H1 (cell line): ENCODE measurements at regions not wholly inside any gene's neighbourhood (a gene's known extent, or its start where the extent isn't known, plus 50 kb on each side); places are given as distances from the start of the nearest gene placed in this dataset.

ENCODE experiments used
- CEBPB ChIP-seq: IDR thresholded peaks from 2 replicates; pipeline ENCODE4 v1.6.1; 2012; ENCODE audit warnings: low read depth, low read length
- KDM1A ChIP-seq: fragments of 200-600, 300-600 bp; sonication (generic); IDR thresholded peaks from 2 replicates; pipeline ENCODE4 v1.7.1; 2016; ENCODE audit warnings: mild to moderate bottlenecking, low read length, borderline replicate concordance
- POLR2AphosphoS5 ChIP-seq: IDR thresholded peaks from 2 replicates; pipeline ENCODE4 v1.6.1; 2011; ENCODE audit warnings: low read depth, low read length
- SUZ12 ChIP-seq: fragments of 200-600 bp; sonication (generic); IDR thresholded peaks from 2 replicates; pipeline ENCODE4 v1.6.1; 2012; ENCODE audit warnings: mild to moderate bottlenecking, inconsistent platforms, low read length, moderate library complexity, mixed read lengths
- TF ChIP-seq, protein P1 (sequence below), 3 experiments: IDR thresholded peaks; 1 replicate in 2 of 3; 2 replicates in 1 of 3; pipeline versions ENCODE4 v1.5.1 to v1.6.1; 2011; ENCODE audit warnings: low read length in 3 of 3, mild to moderate bottlenecking in 3 of 3, inconsistent platforms in 2 of 3, low read depth in 1 of 3, moderate library complexity in 1 of 3; ENCODE audit not compliant: insufficient read depth in 1 of 3; ENCODE audit errors: control extremely low read depth in 1 of 3
- TF ChIP-seq, protein P2 (sequence below): IDR thresholded peaks from 2 replicates; pipeline ENCODE4 v1.6.1; 2012; ENCODE audit warnings: inconsistent platforms

DNA sequence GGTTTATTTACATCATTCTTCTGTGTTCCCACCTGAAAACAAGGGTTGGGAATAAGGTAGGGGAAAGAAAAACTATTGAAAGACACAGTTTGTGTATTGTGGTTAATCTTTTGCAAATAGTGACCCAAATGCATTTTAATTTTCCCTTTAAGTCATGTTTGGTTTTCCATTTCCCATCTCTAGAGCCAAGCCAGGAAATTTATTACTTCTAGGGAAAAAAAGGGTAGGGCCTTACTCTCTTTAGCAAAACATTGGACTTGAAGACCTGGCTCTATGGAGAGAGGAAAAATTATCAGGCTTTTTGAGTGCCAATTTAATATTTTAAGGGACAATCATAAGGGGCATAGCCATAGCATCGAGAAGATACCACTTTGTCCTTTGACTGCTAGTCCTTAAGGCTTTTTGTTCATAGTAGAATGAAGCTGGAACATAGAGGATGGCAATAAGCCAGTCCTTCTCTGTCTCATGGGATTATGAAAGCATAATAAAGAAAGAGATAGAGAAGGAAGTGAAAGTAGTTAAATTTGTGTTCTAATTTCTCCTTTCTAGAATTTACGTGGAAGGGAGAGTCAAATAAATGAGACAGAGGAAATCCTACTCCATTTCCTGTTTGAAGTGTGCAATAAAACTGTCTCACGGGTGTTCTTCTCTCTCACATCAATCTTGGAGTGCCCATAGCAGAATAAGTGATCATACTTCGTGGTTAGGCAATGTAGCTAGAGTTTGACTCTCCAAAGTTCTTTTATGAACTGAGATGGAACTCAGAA lies 50.9 kb upstream of the PPFIA2 start:
- TF ChIP-seq, protein P1, sequence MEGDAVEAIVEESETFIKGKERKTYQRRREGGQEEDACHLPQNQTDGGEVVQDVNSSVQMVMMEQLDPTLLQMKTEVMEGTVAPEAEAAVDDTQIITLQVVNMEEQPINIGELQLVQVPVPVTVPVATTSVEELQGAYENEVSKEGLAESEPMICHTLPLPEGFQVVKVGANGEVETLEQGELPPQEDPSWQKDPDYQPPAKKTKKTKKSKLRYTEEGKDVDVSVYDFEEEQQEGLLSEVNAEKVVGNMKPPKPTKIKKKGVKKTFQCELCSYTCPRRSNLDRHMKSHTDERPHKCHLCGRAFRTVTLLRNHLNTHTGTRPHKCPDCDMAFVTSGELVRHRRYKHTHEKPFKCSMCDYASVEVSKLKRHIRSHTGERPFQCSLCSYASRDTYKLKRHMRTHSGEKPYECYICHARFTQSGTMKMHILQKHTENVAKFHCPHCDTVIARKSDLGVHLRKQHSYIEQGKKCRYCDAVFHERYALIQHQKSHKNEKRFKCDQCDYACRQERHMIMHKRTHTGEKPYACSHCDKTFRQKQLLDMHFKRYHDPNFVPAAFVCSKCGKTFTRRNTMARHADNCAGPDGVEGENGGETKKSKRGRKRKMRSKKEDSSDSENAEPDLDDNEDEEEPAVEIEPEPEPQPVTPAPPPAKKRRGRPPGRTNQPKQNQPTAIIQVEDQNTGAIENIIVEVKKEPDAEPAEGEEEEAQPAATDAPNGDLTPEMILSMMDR (IDR thresholded peaks at IDR 0.05; ENCODE audit: control extremely low read depth in 1 of 3, insufficient read depth in 1 of 3, low read depth in 1 of 3, low read length in 3 of 3): no peak
- TF ChIP-seq KDM1A (no peak), CEBPB (no peak), SUZ12 (no peak), POLR2AphosphoS5 (no peak)
- TF ChIP-seq, protein P2, sequence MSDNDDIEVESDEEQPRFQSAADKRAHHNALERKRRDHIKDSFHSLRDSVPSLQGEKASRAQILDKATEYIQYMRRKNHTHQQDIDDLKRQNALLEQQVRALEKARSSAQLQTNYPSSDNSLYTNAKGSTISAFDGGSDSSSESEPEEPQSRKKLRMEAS: no peak
